HG03571 (cell line): ENCODE measurements at regions not wholly inside any gene's neighbourhood (a gene's known extent, or its start where the extent isn't known, plus 50 kb on each side); places are given as distances from the start of the nearest gene placed in this dataset.
A peak's percentile ranks its signal among the peaks of the same experiment; 100 is the strongest.
"Not testable (repeated sequence)": the region's sequence is repeated elsewhere in the genome, so short reads cannot be mapped to it uniquely, and the experiment has no call there.

ENCODE experiments used
- ATAC-seq: cut with Tn5 transposase; IDR thresholded peaks from one replicate; pipeline ENCODE4 v1.9.1; 2021; ENCODE audit not compliant: unreplicated experiment

- no peak for ATAC-seq
These were observed 79.1 kb downstream of the CTH start for GRCh38 chr1:70490153-70490552.

- no peak for ATAC-seq
These were observed 84.3 kb downstream of the CTH start for GRCh38 chr1:70495370-70495769.

GRCh38 chr1:70496181-70496580 is 85.1 kb downstream of the CTH start:
- ATAC-seq: no peak

GRCh38 chr1:70497152-70497551 is 86.1 kb downstream of the CTH start:
- no peak for ATAC-seq

DNA sequence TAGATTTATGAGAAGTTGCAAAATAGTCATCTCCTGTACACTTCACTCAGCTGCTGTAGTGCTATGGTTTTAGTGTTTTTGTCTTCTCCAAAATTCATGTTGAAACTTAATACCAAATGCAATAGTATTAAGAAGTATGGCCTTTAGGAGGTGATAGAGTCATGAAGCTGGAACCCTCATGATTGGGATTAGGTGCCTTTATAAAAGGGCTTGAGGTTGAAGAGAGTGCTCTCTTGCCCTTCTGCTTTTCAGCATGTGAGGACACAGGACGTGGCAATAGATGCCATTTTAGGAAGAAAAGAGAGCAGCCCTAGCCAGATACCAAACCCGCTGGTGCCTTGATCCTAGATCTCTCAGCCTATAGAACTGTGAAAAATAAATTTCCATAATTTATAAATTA is 87.6 kb downstream of the CTH start:
- no peak for ATAC-seq

DNA sequence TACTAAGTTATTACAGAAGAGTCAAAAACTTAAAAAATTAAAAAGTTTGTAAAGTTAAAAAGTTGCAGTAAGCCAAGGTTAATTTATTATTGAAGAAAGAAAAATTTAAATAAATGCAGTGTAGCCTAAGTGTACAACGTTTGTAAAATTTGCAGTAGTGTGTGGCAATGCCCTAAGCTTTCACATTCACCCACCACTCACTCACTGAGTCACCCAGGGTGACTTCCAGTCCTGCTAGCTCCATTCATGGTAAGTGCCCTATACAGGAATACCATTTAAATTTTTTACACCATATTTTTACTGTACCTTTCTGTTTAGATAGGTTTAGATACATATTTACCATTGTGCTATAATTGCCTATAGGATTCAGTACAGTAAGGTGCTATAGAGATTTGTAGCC is 88.6 kb downstream of the CTH start:
- no peak for ATAC-seq

- no peak for ATAC-seq
These were observed 92.3 kb downstream of the CTH start for GRCh38 chr1:70503358-70503757.

GRCh38 chr1:70504176-70504820 is 93.2 kb downstream of the CTH start:
- ATAC-seq: peak; percentile 89

- peak; percentile 11 for ATAC-seq
These were observed 93.7 kb downstream of the CTH start for GRCh38 chr1:70504821-70505193.

- not testable (repeated sequence) for ATAC-seq
These were observed 96.9 kb downstream of the CTH start for GRCh38 chr1:70507991-70508390.

DNA sequence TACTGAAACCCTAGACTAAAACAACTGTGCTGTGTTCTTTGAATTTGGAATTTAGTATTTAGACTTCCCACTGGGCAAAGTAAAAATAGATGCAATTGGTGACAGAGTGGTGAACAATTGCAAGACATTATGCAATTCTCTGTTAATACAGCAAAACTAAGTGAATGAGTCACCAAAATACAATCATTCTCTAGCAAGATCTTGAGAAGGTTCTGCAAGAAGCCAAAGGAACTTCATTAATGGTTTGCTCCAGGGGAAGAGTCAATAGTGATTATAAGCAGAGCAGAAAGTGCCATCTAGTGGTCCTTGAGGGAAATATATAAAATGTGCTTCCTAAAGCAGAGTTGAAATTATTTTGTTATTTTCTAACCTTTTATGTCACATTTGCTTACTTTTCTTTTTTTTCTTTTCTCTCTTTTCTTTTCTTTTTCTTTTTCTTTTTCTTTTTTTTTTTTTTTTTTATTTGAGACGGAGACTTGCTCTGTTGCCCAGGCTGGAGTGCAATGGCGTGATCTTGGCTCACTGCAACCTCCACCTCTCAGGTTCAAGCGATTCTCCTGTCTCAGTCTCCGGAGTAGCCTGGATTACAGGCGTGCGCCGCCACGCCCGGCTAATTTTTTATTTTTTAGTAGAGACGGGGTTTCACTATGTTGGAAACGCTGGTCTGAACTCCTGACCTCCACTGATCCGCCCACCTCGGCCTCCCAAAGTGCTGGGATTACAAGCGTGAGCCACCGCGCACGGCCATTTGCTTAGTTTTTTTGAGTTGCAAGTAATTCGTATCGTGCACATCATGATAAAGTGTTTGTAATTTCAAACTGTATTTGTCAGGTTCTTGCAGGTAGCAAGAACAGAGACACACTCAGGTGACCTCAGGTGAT is 99.2 kb downstream of the CTH start:
- peak; percentile 88 for ATAC-seq

DNA sequence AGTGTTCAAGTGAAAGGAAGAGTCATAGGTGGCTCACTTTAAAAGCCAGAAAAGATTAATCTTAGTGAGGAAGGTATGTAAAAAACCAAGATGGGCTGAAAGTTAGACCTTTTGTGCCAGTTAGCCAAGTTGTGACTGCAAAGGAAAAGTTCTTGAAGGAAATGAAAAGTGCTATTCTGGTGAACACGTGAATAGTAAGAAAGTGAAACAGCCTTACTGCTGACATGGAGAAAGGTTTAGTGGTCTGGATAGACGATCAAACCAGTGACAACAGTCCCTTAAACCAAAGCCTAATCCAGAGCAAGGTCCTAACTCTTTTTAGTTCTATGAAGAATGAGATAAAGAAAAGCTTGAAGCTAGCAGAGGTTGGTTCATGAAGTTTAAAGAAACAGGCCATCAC is 106.4 kb downstream of the CTH start:
- no peak for ATAC-seq

DNA sequence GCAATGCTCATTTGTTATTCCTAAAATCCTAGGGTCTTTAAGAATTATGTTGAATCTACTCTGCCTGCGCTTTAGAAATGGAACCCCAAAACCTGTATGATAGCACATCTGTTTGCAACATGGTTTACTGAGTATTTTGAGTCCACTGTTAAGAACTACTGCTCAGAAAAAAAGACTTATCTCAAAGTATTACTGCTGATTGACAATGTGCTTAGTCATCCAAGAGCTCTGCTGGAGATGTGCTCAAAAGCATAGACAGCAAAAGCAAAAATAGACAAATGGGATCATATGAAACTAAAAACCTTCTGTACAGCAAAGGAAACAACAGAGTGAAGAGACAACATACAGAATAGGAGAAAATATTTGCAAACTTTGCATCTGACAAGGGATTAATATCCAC is 107.0 kb downstream of the CTH start:
- ATAC-seq: no peak

GRCh38 chr1:70528590-70529333 is 117.7 kb downstream of the CTH start:
- no peak for ATAC-seq

DNA sequence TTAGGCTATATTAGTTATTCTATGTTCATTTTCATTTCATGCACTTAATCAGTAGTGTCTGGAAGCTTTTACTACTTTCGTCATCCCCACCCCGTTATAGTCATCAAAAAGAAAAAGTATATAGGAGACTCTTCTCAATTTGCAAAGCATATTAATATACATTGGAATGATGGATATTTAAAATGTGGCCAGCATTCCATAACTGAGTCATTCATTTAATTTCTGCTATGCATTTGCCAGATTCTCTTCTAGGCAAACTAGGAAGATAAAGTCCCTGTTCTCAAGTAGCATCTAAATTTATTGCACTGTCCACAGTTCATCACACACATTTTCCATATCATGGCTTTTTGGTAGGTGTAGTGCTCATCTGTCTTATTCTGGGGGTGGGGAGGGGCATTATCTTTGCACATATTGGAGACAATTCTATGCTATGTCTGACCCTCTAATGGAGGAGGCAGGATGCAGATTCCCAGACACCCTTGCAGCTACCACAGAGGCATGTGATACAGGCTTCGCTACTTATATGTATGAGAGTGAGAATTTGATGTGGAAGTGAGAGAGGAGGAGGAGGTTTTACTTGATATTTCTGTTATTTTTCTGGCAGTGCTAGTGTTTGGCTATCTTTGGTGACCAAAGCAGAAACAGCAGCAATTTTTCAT is 125.8 kb downstream of the CTH start:
- no peak for ATAC-seq

- no peak for ATAC-seq
These were observed 126.7 kb downstream of the CTH start for GRCh38 chr1:70537788-70538187.

GRCh38 chr1:70542030-70542429 is 131.0 kb downstream of the CTH start:
- no peak for ATAC-seq

- no peak for ATAC-seq
These were observed 131.8 kb downstream of the CTH start for GRCh38 chr1:70542856-70543255.

DNA sequence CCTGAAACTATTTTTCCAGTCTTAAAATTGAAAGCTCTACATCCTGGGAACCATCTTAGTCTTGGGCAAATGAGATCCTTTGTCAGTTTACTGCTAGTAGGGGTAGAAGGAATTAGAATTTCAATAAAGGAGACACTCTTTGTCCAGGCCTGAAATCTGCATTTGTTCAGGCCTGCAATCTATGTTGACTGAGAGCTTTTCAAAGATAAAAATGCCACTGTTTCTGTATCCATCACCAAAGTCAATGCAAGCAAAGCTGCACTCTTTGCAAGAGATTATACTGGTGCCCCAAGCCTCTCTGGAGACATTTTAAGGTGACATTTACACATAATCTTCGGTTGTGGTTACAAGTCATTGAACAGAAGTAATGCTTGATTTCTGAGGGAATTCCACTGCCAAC is 135.7 kb downstream of the CTH start:
- no peak for ATAC-seq

- ATAC-seq: no peak
These were observed 141.8 kb downstream of the CTH start for GRCh38 chr1:70552662-70553566.
